IPS-18a (cell line): ENCODE measurements at regions not wholly inside any gene's neighbourhood (a gene's known extent, or its start where the extent isn't known, plus 50 kb on each side); places are given as distances from the start of the nearest gene placed in this dataset.

Experiments
- H3K27ac ChIP-seq: one replicate; pipeline ENCODE4 v1.5.1; 2013; ENCODE audit warnings: low read length
- H3K27me3 ChIP-seq: one replicate; pipeline ENCODE4 v1.6.1; 2013; ENCODE audit warnings: mild to moderate bottlenecking, low read length; ENCODE audit not compliant: control insufficient read depth, insufficient read depth
- H3K36me3 ChIP-seq: one replicate; pipeline ENCODE4 v1.6.1; 2013; ENCODE audit warnings: low read depth, low read length; ENCODE audit not compliant: control insufficient read depth
- H3K4me1 ChIP-seq: one replicate; pipeline ENCODE4 v1.6.1; 2013; ENCODE audit warnings: low read depth, low read length; ENCODE audit not compliant: control insufficient read depth
- H3K4me3 ChIP-seq: one replicate; pipeline ENCODE4 v1.5.1; 2013; ENCODE audit warnings: low read length
- H3K9ac ChIP-seq: one replicate; pipeline ENCODE4 v1.6.1; 2013; ENCODE audit warnings: mild to moderate bottlenecking, low read length, moderate library complexity
- H3K9me3 ChIP-seq: one replicate; pipeline ENCODE4 v1.6.1; 2013; ENCODE audit warnings: low read depth, low read length; ENCODE audit not compliant: control insufficient read depth

- no peak overlapping the region for H3K4me3 ChIP-seq
- H3K9ac ChIP-seq: no peak overlapping the region
- H3K36me3 ChIP-seq: no peaks in the 10 kb centered on the region
- no peaks in the 10 kb centered on the region for H3K27me3 ChIP-seq
- H3K9me3 ChIP-seq: no peaks in the 10 kb centered on the region
- no peak overlapping the region for H3K27ac ChIP-seq
- peaks cover 35% of the 10 kb centered on the region for H3K4me1 ChIP-seq
Observed at GRCh38 chr7:18401757-18402156, 93.8 kb upstream of the HDAC9 start.

GRCh38 chr7:18402488-18403183 is 92.9 kb upstream of the HDAC9 start:
- H3K27me3 ChIP-seq: no peaks in the 10 kb centered on the region
- H3K9me3 ChIP-seq: no peaks in the 10 kb centered on the region
- H3K4me1 ChIP-seq: peaks cover 34% of the 10 kb centered on the region
- no peaks in the 10 kb centered on the region for H3K36me3 ChIP-seq
- H3K4me3 ChIP-seq: no peak overlapping the region
- no peak overlapping the region for H3K27ac ChIP-seq
- H3K9ac ChIP-seq: no peak overlapping the region

GRCh38 chr7:18405726-18406125 is 89.8 kb upstream of the HDAC9 start:
- peaks cover 28% of the 10 kb centered on the region for H3K4me1 ChIP-seq
- no peaks in the 10 kb centered on the region for H3K27me3 ChIP-seq
- no peaks in the 10 kb centered on the region for H3K9me3 ChIP-seq
- no peak overlapping the region for H3K9ac ChIP-seq
- no peaks in the 10 kb centered on the region for H3K36me3 ChIP-seq
- no peak overlapping the region for H3K27ac ChIP-seq
- H3K4me3 ChIP-seq: no peak overlapping the region

DNA sequence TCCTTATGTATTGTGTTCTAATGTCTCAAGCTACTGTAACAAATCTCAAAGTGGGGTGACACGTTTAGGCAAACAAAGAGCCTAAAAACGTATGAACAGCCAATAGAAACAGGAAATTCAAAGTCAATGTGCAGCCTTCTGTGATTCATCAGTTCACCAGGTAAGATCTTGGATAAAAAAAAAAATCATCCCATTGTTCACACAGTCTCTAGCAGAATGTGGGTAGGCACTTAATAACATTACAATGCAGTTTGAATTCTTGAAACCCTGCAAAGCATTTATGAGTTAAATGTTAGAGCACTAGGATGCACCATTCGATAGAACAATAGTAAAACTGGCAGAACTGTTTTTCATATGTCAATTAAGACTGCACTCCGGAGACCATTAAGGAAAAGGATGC is 88.2 kb upstream of the HDAC9 start:
- no peaks in the 10 kb centered on the region for H3K27me3 ChIP-seq

GRCh38 chr7:18408461-18408860 is 87.1 kb upstream of the HDAC9 start:
- H3K9ac ChIP-seq: no peak overlapping the region
- H3K4me3 ChIP-seq: no peak overlapping the region

More for the DNA sequence above, 88.2 kb upstream of the HDAC9 start:
- H3K4me3 ChIP-seq: no peak overlapping the region
- H3K9me3 ChIP-seq: no peaks in the 10 kb centered on the region
- peaks cover 28% of the 10 kb centered on the region for H3K4me1 ChIP-seq
- H3K9ac ChIP-seq: no peak overlapping the region
- H3K36me3 ChIP-seq: no peaks in the 10 kb centered on the region
- H3K27ac ChIP-seq: no peak overlapping the region

DNA sequence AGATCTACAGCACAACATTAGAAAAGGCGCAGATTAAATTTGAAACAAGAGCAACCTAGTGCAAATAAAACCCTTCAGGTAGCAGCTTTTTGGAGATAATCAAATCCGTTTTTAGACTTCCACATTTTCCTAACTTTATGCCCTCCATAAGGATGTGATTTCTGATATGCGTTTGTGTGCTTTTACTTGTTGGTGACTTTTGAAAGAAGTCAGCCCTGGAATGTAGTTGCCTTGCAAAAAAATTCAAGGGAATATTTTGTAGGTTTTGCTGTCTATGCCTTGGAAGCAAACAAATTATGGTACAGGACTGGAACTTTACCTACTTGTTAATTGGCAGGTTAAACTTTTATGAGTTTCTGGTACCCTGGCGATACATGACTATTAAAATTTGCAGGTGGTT is 86.7 kb upstream of the HDAC9 start:
- Histone ChIP-seq H3K9me3 (no peaks in the 10 kb centered on the region), H3K4me1 (peaks cover 28% of the 10 kb centered on the region), H3K27me3 (no peaks in the 10 kb centered on the region), H3K36me3 (no peaks in the 10 kb centered on the region), H3K4me3 (no peak overlapping the region), H3K9ac (no peak overlapping the region), H3K27ac (no peak overlapping the region)

More at GRCh38 chr7:18408461-18408860, 87.1 kb upstream of the HDAC9 start:
- Histone ChIP-seq H3K9me3 (no peaks in the 10 kb centered on the region), H3K27ac (no peak overlapping the region), H3K36me3 (no peaks in the 10 kb centered on the region), H3K27me3 (no peaks in the 10 kb centered on the region), H3K4me1 (peaks cover 28% of the 10 kb centered on the region)

- Histone ChIP-seq H3K9me3 (no peaks in the 10 kb centered on the region), H3K27me3 (no peaks in the 10 kb centered on the region), H3K4me1 (peaks cover 12% of the 10 kb centered on the region), H3K4me3 (no peak overlapping the region), H3K36me3 (no peaks in the 10 kb centered on the region), H3K9ac (no peak overlapping the region), H3K27ac (no peak overlapping the region)
Observed at GRCh38 chr7:18413447-18413846, 82.1 kb upstream of the HDAC9 start.

DNA sequence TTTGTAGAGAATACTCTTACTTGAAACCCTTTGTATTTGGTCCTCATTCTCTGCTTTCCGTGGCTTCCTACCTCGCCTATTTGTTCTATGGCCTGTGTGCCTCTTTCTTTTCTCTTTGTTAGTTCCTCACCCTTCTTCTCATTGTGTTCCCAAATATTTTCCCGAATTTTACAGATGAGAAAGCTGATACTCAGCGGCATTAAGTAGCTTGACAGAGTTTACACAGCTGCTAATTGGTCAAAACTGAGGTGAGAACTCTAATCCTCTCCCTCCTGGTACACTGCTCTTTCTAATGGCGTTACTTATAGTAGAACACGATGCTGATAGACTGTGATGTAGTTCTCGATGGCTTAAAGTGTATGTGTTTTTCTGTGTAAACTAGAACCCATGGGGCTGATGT is 80.7 kb upstream of the HDAC9 start:
- no peaks in the 10 kb centered on the region for H3K36me3 ChIP-seq

DNA sequence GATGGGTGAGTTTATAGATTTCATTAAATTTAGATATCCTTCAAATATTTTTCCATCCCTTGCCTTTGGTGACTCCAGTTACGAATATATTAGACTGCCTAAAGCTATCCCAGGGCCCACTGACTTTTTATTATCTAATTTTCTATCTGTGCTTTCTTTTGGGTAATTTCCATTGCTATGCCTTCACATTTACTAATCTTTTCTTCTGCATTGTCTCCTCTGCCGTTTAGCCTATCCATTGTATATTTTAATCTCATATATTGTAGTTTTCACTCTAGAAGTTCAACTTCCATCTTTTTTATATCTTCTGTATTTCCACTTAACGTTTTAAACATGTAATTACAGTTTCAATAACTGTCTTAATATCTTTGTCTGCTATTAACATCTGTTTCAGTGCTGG is 78.6 kb upstream of the HDAC9 start:
- no peaks in the 10 kb centered on the region for H3K9me3 ChIP-seq
- H3K27ac ChIP-seq: no peak overlapping the region

More for the DNA sequence above, 80.7 kb upstream of the HDAC9 start:
- Histone ChIP-seq H3K9ac (no peak overlapping the region), H3K27ac (no peak overlapping the region), H3K4me1 (no peaks in the 10 kb centered on the region), H3K9me3 (no peaks in the 10 kb centered on the region), H3K4me3 (no peak overlapping the region), H3K27me3 (no peaks in the 10 kb centered on the region)

GRCh38 chr7:18419456-18419855 is 76.1 kb upstream of the HDAC9 start:
- H3K4me3 ChIP-seq: no peak overlapping the region
- no peaks in the 10 kb centered on the region for H3K9me3 ChIP-seq
- peaks cover 3% of the 10 kb centered on the region for H3K4me1 ChIP-seq
- H3K9ac ChIP-seq: no peak overlapping the region
- H3K27ac ChIP-seq: no peak overlapping the region
- H3K36me3 ChIP-seq: no peaks in the 10 kb centered on the region
- H3K27me3 ChIP-seq: no peaks in the 10 kb centered on the region

More for the DNA sequence above, 78.6 kb upstream of the HDAC9 start:
- Histone ChIP-seq H3K36me3 (no peaks in the 10 kb centered on the region), H3K4me1 (peaks cover 3% of the 10 kb centered on the region), H3K27me3 (no peaks in the 10 kb centered on the region), H3K4me3 (no peak overlapping the region), H3K9ac (no peak overlapping the region)

- Histone ChIP-seq H3K36me3 (no peaks in the 10 kb centered on the region), H3K27ac (no peak overlapping the region), H3K9me3 (no peaks in the 10 kb centered on the region), H3K9ac (no peak overlapping the region), H3K4me1 (peaks cover 3% of the 10 kb centered on the region), H3K27me3 (no peaks in the 10 kb centered on the region), H3K4me3 (no peak overlapping the region)
Observed at GRCh38 chr7:18420108-18420507, 75.4 kb upstream of the HDAC9 start.

- Histone ChIP-seq H3K27ac (no peak overlapping the region), H3K9me3 (no peaks in the 10 kb centered on the region), H3K4me3 (no peak overlapping the region), H3K9ac (no peak overlapping the region), H3K27me3 (no peaks in the 10 kb centered on the region), H3K4me1 (peaks cover 3% of the 10 kb centered on the region), H3K36me3 (no peaks in the 10 kb centered on the region)
Observed at GRCh38 chr7:18420748-18421147, 74.8 kb upstream of the HDAC9 start.
